SK-N-SH (cell line): ENCODE measurements at regions not wholly inside any gene's neighbourhood (a gene's known extent, or its start where the extent isn't known, plus 50 kb on each side); places are given as distances from the start of the nearest gene placed in this dataset.

Experiments used
- CTCF ChIA-PET: fragments of 300-600, 350-600 bp; formaldehyde crosslinking; extraction: SDS; loops from one replicate; lab custom pipeline; 2021; lab: Yijun Ruan, JAX
- POLR2A ChIA-PET: fragments of 350-600 bp; sonication (Branson Sonifier 250); formaldehyde crosslinking; extraction: SDS; loops from one replicate; lab custom pipeline; 2020; ENCODE audit warnings: antibody characterized with exemption, inconsistent platforms; lab: Yijun Ruan, JAX
- DNase-seq: peaks from one replicate; pipeline ENCODE4 v3.0.0; 2012
- H2AFZ ChIP-seq: fragments of 200-600 bp; sonication (generic); 2 replicates; pipeline ENCODE4 v1.8.1; 2016; ENCODE audit warnings: antibody characterized with exemption, mild to moderate bottlenecking, low read depth
- H3F3A ChIP-seq: fragments of 200-600 bp; sonication (generic); replicated peaks from 2 replicates; pipeline ENCODE3; 2016; ENCODE audit warnings: antibody characterized with exemption, mild to moderate bottlenecking; ENCODE audit not compliant: insufficient read depth
- H3K27ac ChIP-seq, 2 experiments: fragments of 200-500 bp in 1 of 2; fragments of 200-600 bp in 1 of 2; sonication (Bioruptor generic) in 1 of 2; sonication (generic), shearing (Covaris generic) in 1 of 2; 2 replicates each; pipeline versions ENCODE4 v1.5.1 to v1.6.1; 2014 to 2016; ENCODE audit warnings: low read depth in 2 of 2, inconsistent platforms in 1 of 2, low read length in 1 of 2, mild to moderate bottlenecking in 1 of 2, mixed read lengths in 1 of 2
- H3K27me3 ChIP-seq: fragments of 200-600 bp; sonication (generic), shearing (Covaris generic); 2 replicates; pipeline ENCODE4 v1.6.1; 2016; ENCODE audit warnings: mixed run types; ENCODE audit not compliant: insufficient read depth
- H3K36me3 ChIP-seq, 2 experiments: fragments of 200-500 bp in 1 of 2; fragments of 200-600 bp in 1 of 2; sonication (Bioruptor generic) in 1 of 2; sonication (generic) in 1 of 2; replicated peaks in 1 of 2; 2 replicates each; pipeline versions ENCODE3 to v1.5.1; 2014 to 2016; ENCODE audit warnings: low read length in 1 of 2, mild to moderate bottlenecking in 1 of 2; ENCODE audit not compliant: insufficient read depth in 2 of 2, control insufficient read depth in 1 of 2
- H3K4me1 ChIP-seq, 2 experiments: fragments of 200-500 bp in 1 of 2; fragments of 200-600 bp in 1 of 2; sonication (Bioruptor generic) in 1 of 2; sonication (generic), shearing (Covaris generic) in 1 of 2; 2 replicates each; pipeline versions ENCODE4 v1.5.1 to v1.6.1; 2014 to 2016; ENCODE audit warnings: low read depth in 1 of 2, low read length in 1 of 2, mixed run types in 1 of 2; ENCODE audit not compliant: insufficient read depth in 2 of 2, control insufficient read depth in 1 of 2
- H3K4me2 ChIP-seq: fragments of 200-600 bp; sonication (generic), shearing (Covaris generic); 2 replicates; pipeline ENCODE4 v1.6.1; 2017; ENCODE audit warnings: mixed run types
- H3K4me3 ChIP-seq, 2 experiments: fragments of 200-500 bp in 1 of 2; fragments of 200-600 bp in 1 of 2; sonication (Bioruptor generic) in 1 of 2; sonication (generic), shearing (Covaris generic) in 1 of 2; 2 replicates each; pipeline versions ENCODE4 v1.5.1 to v1.8.1; 2014 to 2016; ENCODE audit warnings: low read depth in 2 of 2, inconsistent platforms in 1 of 2, low read length in 1 of 2, mild to moderate bottlenecking in 1 of 2, mixed read lengths in 1 of 2, moderate library complexity in 1 of 2
- H3K79me2 ChIP-seq: fragments of 200-600 bp; sonication (generic); 2 replicates; pipeline ENCODE4 v1.8.1; 2017; ENCODE audit warnings: mild to moderate bottlenecking; ENCODE audit not compliant: insufficient read depth
- H3K9ac ChIP-seq: fragments of 200-600 bp; sonication (generic); 2 replicates; pipeline ENCODE4 v1.6.1; 2017; ENCODE audit warnings: mixed run types
- H3K9me2 ChIP-seq: fragments of 200-600 bp; sonication (generic); 2 replicates; pipeline ENCODE4 v1.6.1; 2017; ENCODE audit warnings: mixed run types
- H3K9me3 ChIP-seq: fragments of 200-600 bp; sonication (generic); 2 replicates; pipeline ENCODE4 v1.6.1; 2017; ENCODE audit warnings: mixed run types, mild to moderate bottlenecking, moderate library complexity
- H4K20me1 ChIP-seq: fragments of 200-600 bp; sonication (generic); 2 replicates; pipeline ENCODE4 v1.6.1; 2017; ENCODE audit warnings: mild to moderate bottlenecking, mixed run types; ENCODE audit not compliant: insufficient read depth
- CHD2 ChIP-seq: fragments of 150-350 bp; IDR thresholded peaks from 2 replicates; pipeline ENCODE4 v1.6.1; 2018; ENCODE audit warnings: low read length; ENCODE audit not compliant: partially characterized antibody
- ELF1 ChIP-seq: IDR thresholded peaks from 2 replicates; pipeline ENCODE4 v1.4.0; 2012
- EP300 ChIP-seq, 2 experiments: IDR thresholded peaks; 2 replicates each; pipeline versions ENCODE4 v1.4.0 to v1.6.1; 2012; ENCODE audit warnings: borderline replicate concordance in 1 of 2, low read depth in 1 of 2, low read length in 1 of 2
- FOSL2 ChIP-seq: IDR thresholded peaks from 2 replicates; pipeline ENCODE4 v1.4.0; 2012; ENCODE audit warnings: low read depth, mild to moderate bottlenecking, moderate library complexity, borderline replicate concordance
- FOXJ3 ChIP-seq: sonication (generic); formaldehyde crosslinking; IDR thresholded peaks from 2 replicates; pipeline ENCODE4 v1.5.1; 2020; ENCODE audit warnings: mild to moderate bottlenecking, missing genetic modification reagents
- FOXM1 ChIP-seq: IDR thresholded peaks from 2 replicates; pipeline ENCODE4 v1.4.0; 2012; ENCODE audit warnings: low read depth, mild to moderate bottlenecking
- GATA2 ChIP-seq: sonication (generic); formaldehyde crosslinking; IDR thresholded peaks from 2 replicates; pipeline ENCODE4 v1.5.0; 2020; ENCODE audit warnings: mild to moderate bottlenecking, missing genetic modification reagents
- JUND ChIP-seq: IDR thresholded peaks from 2 replicates; pipeline ENCODE4 v1.4.0; 2012
- MEF2A ChIP-seq: IDR thresholded peaks from 2 replicates; pipeline ENCODE4 v1.4.0; 2012; ENCODE audit warnings: low read depth, borderline replicate concordance
- NFIC ChIP-seq: IDR thresholded peaks from 2 replicates; pipeline ENCODE4 v1.4.0; 2012; ENCODE audit warnings: borderline replicate concordance
- NRF1 ChIP-seq: IDR thresholded peaks from 2 replicates; pipeline ENCODE4 v1.6.1; 2012; ENCODE audit warnings: low read depth, mild to moderate bottlenecking, low read length
- POLR2AphosphoS5 ChIP-seq: IDR thresholded peaks from 2 replicates; pipeline ENCODE4 v1.6.1; 2012; ENCODE audit warnings: low read depth, low read length
- RFX5 ChIP-seq: IDR thresholded peaks from 2 replicates; pipeline ENCODE4 v1.6.1; 2012; ENCODE audit warnings: mild to moderate bottlenecking, improper control_type of control experiment, low read length
- SIN3A ChIP-seq: IDR thresholded peaks from 2 replicates; pipeline ENCODE4 v1.6.1; 2012; ENCODE audit warnings: low read depth, mild to moderate bottlenecking, low read length, moderate library complexity, borderline replicate concordance
- SMC3 ChIP-seq: IDR thresholded peaks from 2 replicates; pipeline ENCODE4 v1.6.1; 2012; ENCODE audit warnings: low read depth, low read length, improper control_type of control experiment
- WGBS: methylation state at CpG from one replicate; pipeline ENCODE4 v1.1.6; 2017; ENCODE audit warnings: low lambda C conversion rate; 5-methylcytosine and 5-hydroxymethylcytosine counted together
- TF ChIP-seq, protein P1 (sequence below): fragments of 150-350 bp; IDR thresholded peaks from 2 replicates; pipeline ENCODE4 v1.6.1; 2016; ENCODE audit warnings: mild to moderate bottlenecking, low read depth, low read length
- TF ChIP-seq, protein P2 (sequence below): IDR thresholded peaks from 2 replicates; pipeline ENCODE4 v1.4.0; 2012; ENCODE audit warnings: low read depth
- TF ChIP-seq, protein P3 (sequence below): fragments of 150-350 bp; IDR thresholded peaks from 2 replicates; pipeline ENCODE4 v1.6.1; 2017; ENCODE audit warnings: antibody characterized with exemption, low read length, low read depth, borderline replicate concordance
- TF ChIP-seq, protein P4 (sequence below): IDR thresholded peaks from 2 replicates; pipeline ENCODE4 v1.4.0; 2012; ENCODE audit warnings: low read depth, borderline replicate concordance
- TF ChIP-seq, protein P5 (sequence below): fragments of 200-600 bp; sonication (generic); IDR thresholded peaks from 2 replicates; pipeline ENCODE4 v1.6.1; 2017; ENCODE audit warnings: antibody characterized with exemption, mild to moderate bottlenecking, moderate library complexity

DNA sequence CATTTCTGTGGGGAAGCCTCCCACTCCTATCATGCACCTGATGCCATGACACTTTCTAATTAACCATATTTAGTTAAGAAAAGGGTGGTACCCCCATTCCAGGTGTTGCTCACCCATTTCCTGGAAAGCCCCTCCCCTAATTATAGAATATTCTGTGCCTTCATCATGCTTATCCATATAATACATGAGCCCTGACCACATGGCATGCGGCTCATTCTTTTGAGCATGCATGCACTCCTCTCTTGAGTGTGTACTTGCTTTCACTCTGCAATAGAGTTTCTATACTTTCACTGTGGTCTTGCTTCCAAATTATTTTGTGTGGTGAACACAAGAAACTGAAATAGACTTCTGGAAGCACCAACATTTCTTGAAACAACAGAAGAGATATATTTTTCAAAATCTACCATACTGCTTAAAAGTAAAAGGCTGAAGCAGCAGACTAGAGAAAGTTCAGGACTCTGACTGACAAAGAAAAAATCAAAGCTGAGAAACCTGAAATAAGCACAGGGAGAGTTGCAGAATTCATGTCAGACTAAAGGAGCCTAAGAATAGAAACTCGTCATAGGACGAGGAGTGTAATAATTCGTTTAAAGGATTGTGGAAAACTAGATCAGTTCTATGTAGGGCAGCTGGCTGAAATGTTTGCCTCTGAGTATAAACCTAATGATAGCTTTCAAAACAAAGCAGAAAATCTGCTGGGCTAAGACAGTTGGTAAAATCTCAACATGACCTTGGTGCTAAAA, 144.8 kb downstream of the KITLG start:
- ChIA-PET POLR2A (no interaction called here), CTCF (no interaction called here)
- Histone ChIP-seq H3K27ac (no peak overlapping the region), H3K9me2 (no peaks in the 10 kb centered on the region), H3K79me2 (no peaks in the 10 kb centered on the region), H3K4me2 (no peak overlapping the region), H2AFZ (no peak overlapping the region), H3K9ac (no peak overlapping the region), H3F3A (peaks cover 3% of the 10 kb centered on the region), H3K4me1 (peaks cover 0 to 4% of the 10 kb centered on the region in 2 experiments; a peak in 1 of 4 replicates), H4K20me1 (no peaks in the 10 kb centered on the region), H3K27me3 (no peaks in the 10 kb centered on the region), H3K36me3 (no peaks in the 10 kb centered on the region), H3K4me3 (no peak overlapping the region), H3K9me3 (0 out of 2 replicates have a peak, but pooled peaks cover 7% of the 10 kb centered on the region)
- WGBS: 91% methylated on average over 4 of the region's 4 CpGs
- TF ChIP-seq NRF1 (no peak), SIN3A (no peak), CHD2 (no peak), NFIC (no peak), JUND (no peak), POLR2AphosphoS5 (no peak), MEF2A (no peak), RFX5 (no peak), FOSL2 (no peak), FOXJ3 (CRISPR knock-in tag) (no peak), FOXM1 (no peak), EP300 (IDR thresholded peaks at IDR 0.05; ENCODE audit: borderline replicate concordance in 1 of 2, low read depth in 1 of 2, low read length in 1 of 2) (no peak), ELF1 (no peak), GATA2 (CRISPR knock-in tag) (no peak), SMC3 (no peak)
- TF ChIP-seq, protein P1, sequence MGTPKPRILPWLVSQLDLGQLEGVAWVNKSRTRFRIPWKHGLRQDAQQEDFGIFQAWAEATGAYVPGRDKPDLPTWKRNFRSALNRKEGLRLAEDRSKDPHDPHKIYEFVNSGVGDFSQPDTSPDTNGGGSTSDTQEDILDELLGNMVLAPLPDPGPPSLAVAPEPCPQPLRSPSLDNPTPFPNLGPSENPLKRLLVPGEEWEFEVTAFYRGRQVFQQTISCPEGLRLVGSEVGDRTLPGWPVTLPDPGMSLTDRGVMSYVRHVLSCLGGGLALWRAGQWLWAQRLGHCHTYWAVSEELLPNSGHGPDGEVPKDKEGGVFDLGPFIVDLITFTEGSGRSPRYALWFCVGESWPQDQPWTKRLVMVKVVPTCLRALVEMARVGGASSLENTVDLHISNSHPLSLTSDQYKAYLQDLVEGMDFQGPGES: no peak
- TF ChIP-seq, protein P2, sequence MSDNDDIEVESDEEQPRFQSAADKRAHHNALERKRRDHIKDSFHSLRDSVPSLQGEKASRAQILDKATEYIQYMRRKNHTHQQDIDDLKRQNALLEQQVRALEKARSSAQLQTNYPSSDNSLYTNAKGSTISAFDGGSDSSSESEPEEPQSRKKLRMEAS: no peak
- TF ChIP-seq, protein P3, sequence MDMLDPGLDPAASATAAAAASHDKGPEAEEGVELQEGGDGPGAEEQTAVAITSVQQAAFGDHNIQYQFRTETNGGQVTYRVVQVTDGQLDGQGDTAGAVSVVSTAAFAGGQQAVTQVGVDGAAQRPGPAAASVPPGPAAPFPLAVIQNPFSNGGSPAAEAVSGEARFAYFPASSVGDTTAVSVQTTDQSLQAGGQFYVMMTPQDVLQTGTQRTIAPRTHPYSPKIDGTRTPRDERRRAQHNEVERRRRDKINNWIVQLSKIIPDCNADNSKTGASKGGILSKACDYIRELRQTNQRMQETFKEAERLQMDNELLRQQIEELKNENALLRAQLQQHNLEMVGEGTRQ: no peak
- TF ChIP-seq, protein P4, sequence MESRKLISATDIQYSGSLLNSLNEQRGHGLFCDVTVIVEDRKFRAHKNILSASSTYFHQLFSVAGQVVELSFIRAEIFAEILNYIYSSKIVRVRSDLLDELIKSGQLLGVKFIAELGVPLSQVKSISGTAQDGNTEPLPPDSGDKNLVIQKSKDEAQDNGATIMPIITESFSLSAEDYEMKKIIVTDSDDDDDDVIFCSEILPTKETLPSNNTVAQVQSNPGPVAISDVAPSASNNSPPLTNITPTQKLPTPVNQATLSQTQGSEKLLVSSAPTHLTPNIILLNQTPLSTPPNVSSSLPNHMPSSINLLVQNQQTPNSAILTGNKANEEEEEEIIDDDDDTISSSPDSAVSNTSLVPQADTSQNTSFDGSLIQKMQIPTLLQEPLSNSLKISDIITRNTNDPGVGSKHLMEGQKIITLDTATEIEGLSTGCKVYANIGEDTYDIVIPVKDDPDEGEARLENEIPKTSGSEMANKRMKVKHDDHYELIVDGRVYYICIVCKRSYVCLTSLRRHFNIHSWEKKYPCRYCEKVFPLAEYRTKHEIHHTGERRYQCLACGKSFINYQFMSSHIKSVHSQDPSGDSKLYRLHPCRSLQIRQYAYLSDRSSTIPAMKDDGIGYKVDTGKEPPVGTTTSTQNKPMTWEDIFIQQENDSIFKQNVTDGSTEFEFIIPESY: no peak
- TF ChIP-seq, protein P5, sequence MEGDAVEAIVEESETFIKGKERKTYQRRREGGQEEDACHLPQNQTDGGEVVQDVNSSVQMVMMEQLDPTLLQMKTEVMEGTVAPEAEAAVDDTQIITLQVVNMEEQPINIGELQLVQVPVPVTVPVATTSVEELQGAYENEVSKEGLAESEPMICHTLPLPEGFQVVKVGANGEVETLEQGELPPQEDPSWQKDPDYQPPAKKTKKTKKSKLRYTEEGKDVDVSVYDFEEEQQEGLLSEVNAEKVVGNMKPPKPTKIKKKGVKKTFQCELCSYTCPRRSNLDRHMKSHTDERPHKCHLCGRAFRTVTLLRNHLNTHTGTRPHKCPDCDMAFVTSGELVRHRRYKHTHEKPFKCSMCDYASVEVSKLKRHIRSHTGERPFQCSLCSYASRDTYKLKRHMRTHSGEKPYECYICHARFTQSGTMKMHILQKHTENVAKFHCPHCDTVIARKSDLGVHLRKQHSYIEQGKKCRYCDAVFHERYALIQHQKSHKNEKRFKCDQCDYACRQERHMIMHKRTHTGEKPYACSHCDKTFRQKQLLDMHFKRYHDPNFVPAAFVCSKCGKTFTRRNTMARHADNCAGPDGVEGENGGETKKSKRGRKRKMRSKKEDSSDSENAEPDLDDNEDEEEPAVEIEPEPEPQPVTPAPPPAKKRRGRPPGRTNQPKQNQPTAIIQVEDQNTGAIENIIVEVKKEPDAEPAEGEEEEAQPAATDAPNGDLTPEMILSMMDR: no peak
- no peak for DNase-seq
